Body of pancreas (tissue), 4 donors: ENCODE measurements at regions not wholly inside any gene's neighbourhood (a gene's known extent, or its start where the extent isn't known, plus 50 kb on each side); places are given as distances from the start of the nearest gene placed in this dataset.

Source experiments
- POLR2A ChIP-seq, 3 donors: fragments of 450-650 bp; IDR thresholded peaks; one replicate each; pipeline ENCODE4 v1.6.1; 2016; ENCODE audit warnings: antibody characterized with exemption in 3 of 3, mild to moderate bottlenecking in 2 of 3
- TF ChIP-seq, protein P1 (sequence below), 7 experiments: fragments of 450-650 bp in 4 of 7; fragments of 200-600 bp in 3 of 7; sonication (generic) in 3 of 7; IDR thresholded peaks; one replicate each; pipeline ENCODE4 v1.5.1; 2016 to 2019; ENCODE audit warnings: antibody characterized with exemption in 7 of 7

DNA sequence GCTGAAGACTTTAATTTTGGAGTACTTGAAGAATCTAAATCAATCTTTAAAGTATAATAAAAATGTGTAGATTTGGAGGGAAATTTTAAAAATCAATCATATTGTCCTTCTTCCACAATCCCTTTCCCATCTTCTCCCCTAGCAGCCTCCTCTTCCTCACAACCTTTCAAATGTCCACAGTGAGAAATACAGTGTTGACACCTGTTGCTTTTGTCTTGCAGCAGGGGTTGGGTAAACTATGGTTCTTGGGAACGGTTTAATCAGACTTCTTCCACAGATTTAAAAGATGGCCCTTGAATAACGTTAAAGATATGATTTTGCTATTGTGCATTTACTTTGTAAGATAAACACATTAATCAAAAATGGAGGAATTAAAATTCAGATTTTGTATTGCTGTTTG lies 113.8 kb upstream of the SLC1A4 start:
- TF ChIP-seq, protein P1, sequence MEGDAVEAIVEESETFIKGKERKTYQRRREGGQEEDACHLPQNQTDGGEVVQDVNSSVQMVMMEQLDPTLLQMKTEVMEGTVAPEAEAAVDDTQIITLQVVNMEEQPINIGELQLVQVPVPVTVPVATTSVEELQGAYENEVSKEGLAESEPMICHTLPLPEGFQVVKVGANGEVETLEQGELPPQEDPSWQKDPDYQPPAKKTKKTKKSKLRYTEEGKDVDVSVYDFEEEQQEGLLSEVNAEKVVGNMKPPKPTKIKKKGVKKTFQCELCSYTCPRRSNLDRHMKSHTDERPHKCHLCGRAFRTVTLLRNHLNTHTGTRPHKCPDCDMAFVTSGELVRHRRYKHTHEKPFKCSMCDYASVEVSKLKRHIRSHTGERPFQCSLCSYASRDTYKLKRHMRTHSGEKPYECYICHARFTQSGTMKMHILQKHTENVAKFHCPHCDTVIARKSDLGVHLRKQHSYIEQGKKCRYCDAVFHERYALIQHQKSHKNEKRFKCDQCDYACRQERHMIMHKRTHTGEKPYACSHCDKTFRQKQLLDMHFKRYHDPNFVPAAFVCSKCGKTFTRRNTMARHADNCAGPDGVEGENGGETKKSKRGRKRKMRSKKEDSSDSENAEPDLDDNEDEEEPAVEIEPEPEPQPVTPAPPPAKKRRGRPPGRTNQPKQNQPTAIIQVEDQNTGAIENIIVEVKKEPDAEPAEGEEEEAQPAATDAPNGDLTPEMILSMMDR (IDR thresholded peaks at IDR 0.05), result no peak
- TF ChIP-seq POLR2A (IDR thresholded peaks at IDR 0.05), result no peak
